Peyer's patch (tissue), 4 donors: ENCODE measurements at regions not wholly inside any gene's neighbourhood (a gene's known extent, or its start where the extent isn't known, plus 50 kb on each side); places are given as distances from the start of the nearest gene placed in this dataset.
A peak's percentile ranks its signal among the peaks of the same experiment; 100 is the strongest.

Experiments
- DNase-seq, 3 donors: peaks; one replicate each; pipeline ENCODE4 v3.0.0-alpha.2; 2017 to 2019
- H3K27ac ChIP-seq, 4 donors: fragments of 200-600 bp; sonication (generic); one replicate each; pipeline ENCODE4 v1.5.1; 2016 to 2019
- H3K27me3 ChIP-seq, 2 donors: fragments of 200-600 bp; sonication (generic); one replicate each; pipeline ENCODE4 v1.5.1; 2019
- H3K36me3 ChIP-seq, 3 donors: fragments of 200-600 bp; sonication (generic); one replicate each; pipeline ENCODE4 v1.5.1; 2016 to 2019
- H3K4me1 ChIP-seq, 4 donors: fragments of 200-600 bp; sonication (generic); one replicate each; pipeline ENCODE4 v1.5.1; 2016 to 2019
- H3K4me3 ChIP-seq, 4 donors: fragments of 200-600 bp; sonication (generic); 1 replicate in 3 of 4; 2 replicates in 1 of 4; pipeline ENCODE4 v1.5.1; 2016 to 2019; ENCODE audit warnings: mild to moderate bottlenecking in 1 of 4
- H3K9me3 ChIP-seq, 4 donors: fragments of 200-600 bp; sonication (generic); one replicate each; pipeline ENCODE4 v1.5.1; 2016 to 2019; ENCODE audit warnings: mild to moderate bottlenecking in 1 of 4
- CTCF ChIP-seq, 6 experiments: fragments of 450-650 bp in 4 of 6; fragments of 200-600 bp in 2 of 6; sonication (generic) in 1 of 6; IDR thresholded peaks; one replicate each; pipeline ENCODE4 v1.5.1; 2017 to 2019; ENCODE audit warnings: antibody characterized with exemption in 6 of 6, mild to moderate bottlenecking in 3 of 6, moderate library complexity in 1 of 6
- POLR2A ChIP-seq, 2 donors: fragments of 450-650 bp; IDR thresholded peaks; one replicate each; pipeline ENCODE4 v1.5.1; 2017; ENCODE audit warnings: antibody characterized with exemption in 2 of 2, mild to moderate bottlenecking in 2 of 2, moderate library complexity in 2 of 2

GRCh38 chr5:68465934-68466551, 250.5 kb downstream of the PIK3R1 start:
- Histone ChIP-seq H3K4me1 (no peaks in the 10 kb centered on the region), H3K9me3 (no peaks in the 10 kb centered on the region), H3K27ac (no peak overlapping the region), H3K27me3 (no peaks in the 10 kb centered on the region), H3K4me3 (no peak overlapping the region), H3K36me3 (no peaks in the 10 kb centered on the region)
- TF ChIP-seq CTCF (IDR thresholded peaks at IDR 0.05) (no peak), POLR2A (IDR thresholded peaks at IDR 0.05) (no peak)
- DNase-seq: no peak

- Histone ChIP-seq H3K9me3 (no peaks in the 10 kb centered on the region), H3K36me3 (no peaks in the 10 kb centered on the region), H3K27ac (no peak overlapping the region), H3K27me3 (no peaks in the 10 kb centered on the region), H3K4me3 (no peak overlapping the region), H3K4me1 (no peaks in the 10 kb centered on the region)
- TF ChIP-seq POLR2A (IDR thresholded peaks at IDR 0.05): no peak
- no peak for TF ChIP-seq CTCF (IDR thresholded peaks at IDR 0.05)
- DNase-seq: no peak
These were observed 251.7 kb downstream of the PIK3R1 start for GRCh38 chr5:68467208-68467607.

- Histone ChIP-seq H3K4me3 (no peak overlapping the region), H3K27ac (no peak overlapping the region), H3K9me3 (no peaks in the 10 kb centered on the region), H3K36me3 (no peaks in the 10 kb centered on the region), H3K27me3 (no peaks in the 10 kb centered on the region), H3K4me1 (no peaks in the 10 kb centered on the region)
- DNase-seq: peak in 2 of 3 donors; percentile 63 to 65
- TF ChIP-seq CTCF (IDR thresholded peaks at IDR 0.05) (no peak), POLR2A (IDR thresholded peaks at IDR 0.05) (no peak)
These were observed 252.2 kb downstream of the PIK3R1 start for GRCh38 chr5:68467794-68468193.

GRCh38 chr5:68468322-68468721, 252.8 kb downstream of the PIK3R1 start:
- no peaks in the 10 kb centered on the region for H3K36me3 ChIP-seq
- no peaks in the 10 kb centered on the region for H3K9me3 ChIP-seq
- H3K4me3 ChIP-seq: no peak overlapping the region
- DNase-seq: no peak
- TF ChIP-seq POLR2A (IDR thresholded peaks at IDR 0.05): no peak
- no peaks in the 10 kb centered on the region for H3K4me1 ChIP-seq
- no peaks in the 10 kb centered on the region for H3K27me3 ChIP-seq
- no peak overlapping the region for H3K27ac ChIP-seq

GRCh38 chr5:68475476-68475983, 260.0 kb downstream of the PIK3R1 start:
- H3K4me3 ChIP-seq: no peak overlapping the region
- H3K27ac ChIP-seq: no peak overlapping the region
- no peaks in the 10 kb centered on the region for H3K4me1 ChIP-seq
- H3K27me3 ChIP-seq: no peaks in the 10 kb centered on the region
- no peaks in the 10 kb centered on the region for H3K9me3 ChIP-seq
- DNase-seq: no peak
- TF ChIP-seq POLR2A (IDR thresholded peaks at IDR 0.05): no peak
- TF ChIP-seq CTCF (IDR thresholded peaks at IDR 0.05): no peak
- H3K36me3 ChIP-seq: no peaks in the 10 kb centered on the region

GRCh38 chr5:68476854-68477253, 261.3 kb downstream of the PIK3R1 start:
- H3K4me3 ChIP-seq: no peak overlapping the region
- DNase-seq: no peak
- H3K27ac ChIP-seq: no peak overlapping the region
- no peaks in the 10 kb centered on the region for H3K9me3 ChIP-seq
- TF ChIP-seq POLR2A (IDR thresholded peaks at IDR 0.05): no peak
- peak in 1 of 6 experiments; percentile 22 for TF ChIP-seq CTCF (IDR thresholded peaks at IDR 0.05)
- no peaks in the 10 kb centered on the region for H3K36me3 ChIP-seq
- H3K4me1 ChIP-seq: no peaks in the 10 kb centered on the region
- H3K27me3 ChIP-seq: no peaks in the 10 kb centered on the region
